NCI-H1694 treated with DMSO at 0.1 percent for 48 hours (cell line): ENCODE measurements at regions not wholly inside any gene's neighbourhood (a gene's known extent, or its start where the extent isn't known, plus 50 kb on each side); places are given as distances from the start of the nearest gene placed in this dataset.
"Not testable (repeated sequence)": the region's sequence is repeated elsewhere in the genome, so short reads cannot be mapped to it uniquely, and the experiment has no call there.

Experiments
- DNase-seq: peaks from one replicate; lab custom pipeline; 2025; lab: John Stamatoyannopoulos, UW

- DNase-seq: no peak
Observed at GRCh38 chr1:172754609-172755008, 95.7 kb downstream of the FASLG start.

- DNase-seq: no peak
Observed at GRCh38 chr1:172755099-172755498, 96.2 kb downstream of the FASLG start.

GRCh38 chr1:172756024-172756423, 97.1 kb downstream of the FASLG start:
- no peak for DNase-seq

- DNase-seq: no peak
Observed at GRCh38 chr1:172758259-172758658, 99.4 kb downstream of the FASLG start.

- DNase-seq: no peak
Observed at GRCh38 chr1:172760121-172760520, 101.2 kb downstream of the FASLG start.

DNA sequence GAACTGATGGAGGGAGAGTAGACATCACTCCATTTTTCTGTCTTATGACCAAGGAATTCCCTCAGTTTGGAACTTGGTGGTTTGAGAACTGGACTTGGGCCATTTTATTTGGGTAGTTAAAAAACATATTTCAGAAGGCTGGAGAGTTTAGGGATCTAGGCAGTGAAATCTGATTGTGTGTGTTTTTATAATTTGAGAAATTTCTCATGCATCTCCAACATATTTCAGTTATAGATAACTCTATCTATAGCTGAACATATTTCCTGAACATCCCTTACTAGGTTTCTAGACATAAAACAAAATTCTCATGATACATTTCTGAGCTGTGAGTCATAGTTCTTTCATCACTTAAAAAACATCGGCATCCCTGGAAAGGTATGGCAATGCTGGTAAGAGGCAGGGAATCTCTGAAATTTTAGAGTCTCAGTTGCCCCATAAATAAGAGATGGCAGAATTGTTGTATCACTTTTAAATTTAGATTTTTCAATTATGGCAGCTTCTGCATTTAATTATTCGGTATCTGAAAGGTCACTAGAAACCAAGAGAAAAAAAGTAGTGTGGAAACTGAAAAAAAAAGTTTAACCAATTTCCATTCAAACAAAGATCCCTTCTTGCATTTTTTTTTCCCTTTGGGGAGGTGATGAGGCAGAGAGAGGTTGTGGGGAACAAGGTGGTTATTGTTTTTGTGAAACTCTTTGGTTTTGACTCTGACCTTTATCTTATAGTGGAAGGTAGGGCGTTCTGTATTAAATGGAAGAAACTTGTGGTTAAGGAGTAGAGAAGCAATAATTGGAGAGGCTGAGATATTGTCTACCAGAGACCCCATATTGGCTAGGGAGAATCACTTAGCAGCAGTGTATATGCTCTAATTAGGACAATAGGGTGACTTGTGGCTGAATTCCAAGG, 102.9 kb downstream of the FASLG start:
- DNase-seq: no peak

GRCh38 chr1:172763057-172763456, 104.2 kb downstream of the FASLG start:
- no peak for DNase-seq

DNA sequence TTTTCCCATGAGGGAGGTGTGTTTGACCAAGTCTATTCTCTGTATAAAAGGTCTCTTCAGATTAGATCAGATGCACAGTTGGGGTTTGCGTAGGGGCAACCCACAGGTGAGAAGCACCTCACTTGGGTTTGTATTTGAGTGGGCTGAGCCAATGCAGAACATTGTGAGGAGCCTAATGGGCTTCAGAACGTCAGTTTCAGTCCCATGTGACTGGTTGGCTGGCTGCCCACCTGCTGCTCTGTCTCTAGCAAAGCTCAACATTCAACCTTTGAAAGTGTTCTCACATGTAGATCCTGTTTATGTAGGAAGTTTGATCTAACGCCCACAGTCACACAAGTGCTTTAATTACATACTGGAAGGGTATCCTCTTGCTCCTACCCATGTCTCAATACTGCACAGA, 105.5 kb downstream of the FASLG start:
- no peak for DNase-seq

DNA sequence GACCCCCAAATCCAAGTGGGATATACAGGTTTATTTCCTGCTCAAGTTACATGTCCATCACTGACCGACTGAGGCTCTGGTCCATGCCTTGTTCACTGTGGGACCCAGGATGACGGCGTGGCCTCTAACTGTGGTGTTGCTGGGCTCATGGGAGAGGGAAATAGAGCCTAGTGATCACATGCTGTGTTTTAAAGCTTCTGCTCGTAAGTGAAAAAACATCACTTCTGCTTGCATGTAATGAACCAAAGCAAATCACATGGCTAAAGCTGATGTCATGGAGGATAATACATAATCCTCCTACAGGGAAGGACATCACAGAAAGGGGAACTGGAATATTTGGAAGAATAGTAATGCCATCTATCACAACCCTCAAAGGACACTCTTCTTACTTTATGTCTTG, 107.6 kb downstream of the FASLG start:
- no peak for DNase-seq

DNA sequence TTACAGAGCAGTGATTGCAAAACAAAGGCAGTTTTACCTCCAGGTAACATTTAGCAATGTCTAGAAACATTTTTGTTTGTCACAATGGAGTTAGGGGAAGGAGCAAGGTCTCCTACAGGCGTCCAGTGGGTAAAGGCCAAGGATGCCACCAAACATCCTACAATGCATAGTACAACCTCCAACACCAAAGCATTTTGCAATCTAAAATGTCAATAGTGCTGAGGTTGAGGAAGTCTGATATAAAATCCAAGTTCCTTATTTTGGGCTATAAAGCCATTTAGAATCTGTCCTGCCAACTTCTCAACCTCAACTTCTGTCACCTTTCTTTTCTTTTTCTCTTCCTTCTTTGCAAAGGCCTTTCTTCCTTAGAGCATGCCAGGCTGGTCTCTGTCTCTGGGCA, 111.2 kb downstream of the FASLG start:
- DNase-seq: no peak

- no peak for DNase-seq
Observed at GRCh38 chr1:172774561-172774960, 115.7 kb downstream of the FASLG start.

DNA sequence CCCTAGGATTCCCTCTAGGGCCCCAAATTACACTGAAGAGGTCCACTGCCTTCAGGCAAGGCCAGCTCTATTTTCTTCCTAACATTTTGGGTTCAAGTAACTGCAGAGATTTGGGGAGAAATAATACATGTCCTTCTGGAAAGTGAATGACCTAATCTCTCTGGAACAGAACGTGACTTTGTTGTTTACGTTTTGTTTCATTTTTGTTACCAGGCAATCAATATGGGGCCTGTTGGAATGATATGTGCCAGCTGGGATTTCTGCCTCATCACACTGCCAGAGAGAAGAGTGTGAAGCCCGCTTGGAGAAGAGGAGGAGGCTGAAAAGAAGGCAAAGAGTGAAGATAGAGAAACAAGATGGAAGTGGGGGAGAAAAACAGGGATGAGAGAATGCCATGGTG, 116.7 kb downstream of the FASLG start:
- DNase-seq: no peak

DNA sequence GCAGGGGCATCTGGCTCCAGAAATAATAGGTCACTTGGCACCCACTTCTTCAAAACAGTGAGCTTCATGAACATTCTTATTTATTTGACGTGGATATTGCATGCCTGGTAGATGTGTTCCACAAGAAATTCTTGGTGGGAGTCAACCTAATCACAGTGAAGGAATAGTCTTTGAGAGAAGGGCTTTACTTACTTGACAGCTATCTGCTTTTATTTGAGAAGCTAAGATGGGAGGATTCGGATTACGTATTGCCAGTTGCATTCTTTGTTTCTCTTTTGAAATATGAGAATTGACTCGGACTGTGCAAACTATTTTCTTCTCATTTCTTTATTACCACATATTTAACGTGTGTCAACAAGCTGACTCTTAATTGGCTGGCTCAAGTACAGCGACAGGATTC, 117.2 kb downstream of the FASLG start:
- no peak for DNase-seq

- DNase-seq: no peak
Observed at GRCh38 chr1:172777767-172778166, 118.9 kb downstream of the FASLG start.

- no peak for DNase-seq
Observed at GRCh38 chr1:172778456-172779455, 119.9 kb downstream of the FASLG start.

DNA sequence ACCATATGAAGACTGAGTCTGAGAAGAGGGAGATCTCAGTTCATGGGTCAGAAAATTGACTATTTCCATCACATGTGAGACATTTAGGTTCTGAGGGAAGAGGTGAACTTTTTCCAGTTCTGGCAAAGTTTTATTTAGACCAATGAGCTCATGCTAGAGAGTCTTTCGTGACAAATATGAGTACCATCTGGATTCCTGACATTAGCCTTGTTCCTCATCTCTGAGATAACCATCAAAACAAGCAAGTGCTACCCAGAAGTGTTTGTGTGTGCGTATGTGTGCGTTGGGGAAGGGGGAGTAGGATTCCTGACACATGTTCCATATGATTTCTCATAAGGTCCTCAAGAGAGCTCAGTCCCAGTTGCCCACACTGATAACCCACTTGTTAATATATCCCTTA, 120.6 kb downstream of the FASLG start:
- no peak for DNase-seq

GRCh38 chr1:172781513-172782140, 122.7 kb downstream of the FASLG start:
- DNase-seq: no peak

- DNase-seq: no peak
Observed at GRCh38 chr1:172789840-172790239, 130.9 kb downstream of the FASLG start.

- DNase-seq: no peak
Observed at GRCh38 chr1:172790245-172790644, 131.3 kb downstream of the FASLG start.

GRCh38 chr1:172793823-172794222, 134.9 kb downstream of the FASLG start:
- no peak for DNase-seq

- DNase-seq: no peak
Observed at GRCh38 chr1:172795741-172796140, 136.8 kb downstream of the FASLG start.

- not testable (repeated sequence) for DNase-seq
Observed at GRCh38 chr1:172799804-172800203, 140.9 kb downstream of the FASLG start.
